GM18868 (cell line): ENCODE measurements at regions not wholly inside any gene's neighbourhood (a gene's known extent, or its start where the extent isn't known, plus 50 kb on each side); places are given as distances from the start of the nearest gene placed in this dataset.

ENCODE experiments used
- ATAC-seq: cut with Tn5 transposase; IDR thresholded peaks from one replicate; pipeline ENCODE4 v1.9.1; 2021; ENCODE audit warnings: mild to moderate bottlenecking, moderate library complexity; ENCODE audit not compliant: unreplicated experiment

- ATAC-seq: no peak
These were observed 188.2 kb upstream of the DIO3 start for GRCh38 chr14:101372894-101373620.

DNA sequence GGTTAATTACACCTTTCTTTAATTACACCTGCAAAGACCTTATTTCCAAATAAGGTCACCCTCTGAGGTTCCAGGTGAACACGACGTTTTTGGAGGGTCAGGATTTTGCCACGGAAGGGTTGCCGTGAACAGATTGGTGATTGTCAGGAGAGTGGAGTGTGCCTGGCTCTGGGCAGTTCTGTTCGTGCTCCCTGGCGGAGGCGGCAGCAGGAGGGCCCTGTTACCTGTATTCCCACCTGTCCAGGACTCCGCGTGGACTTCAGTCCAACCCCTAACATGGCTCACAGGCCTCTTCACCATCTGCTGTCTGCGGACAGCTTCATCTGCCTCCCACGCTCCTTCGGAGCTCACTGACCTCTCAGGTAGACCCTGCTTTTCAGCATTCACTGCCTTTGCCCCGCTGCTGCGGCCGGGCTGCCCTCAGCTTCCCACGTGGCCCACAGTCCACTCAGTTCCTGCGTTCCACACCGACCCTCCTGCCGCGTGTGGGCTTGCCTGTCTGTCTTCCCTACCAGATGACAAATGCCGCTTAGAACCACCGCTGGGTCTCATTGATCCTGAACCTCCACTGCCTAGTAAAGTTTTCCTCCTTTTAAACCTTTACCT, 187.5 kb upstream of the DIO3 start:
- no peak for ATAC-seq

DNA sequence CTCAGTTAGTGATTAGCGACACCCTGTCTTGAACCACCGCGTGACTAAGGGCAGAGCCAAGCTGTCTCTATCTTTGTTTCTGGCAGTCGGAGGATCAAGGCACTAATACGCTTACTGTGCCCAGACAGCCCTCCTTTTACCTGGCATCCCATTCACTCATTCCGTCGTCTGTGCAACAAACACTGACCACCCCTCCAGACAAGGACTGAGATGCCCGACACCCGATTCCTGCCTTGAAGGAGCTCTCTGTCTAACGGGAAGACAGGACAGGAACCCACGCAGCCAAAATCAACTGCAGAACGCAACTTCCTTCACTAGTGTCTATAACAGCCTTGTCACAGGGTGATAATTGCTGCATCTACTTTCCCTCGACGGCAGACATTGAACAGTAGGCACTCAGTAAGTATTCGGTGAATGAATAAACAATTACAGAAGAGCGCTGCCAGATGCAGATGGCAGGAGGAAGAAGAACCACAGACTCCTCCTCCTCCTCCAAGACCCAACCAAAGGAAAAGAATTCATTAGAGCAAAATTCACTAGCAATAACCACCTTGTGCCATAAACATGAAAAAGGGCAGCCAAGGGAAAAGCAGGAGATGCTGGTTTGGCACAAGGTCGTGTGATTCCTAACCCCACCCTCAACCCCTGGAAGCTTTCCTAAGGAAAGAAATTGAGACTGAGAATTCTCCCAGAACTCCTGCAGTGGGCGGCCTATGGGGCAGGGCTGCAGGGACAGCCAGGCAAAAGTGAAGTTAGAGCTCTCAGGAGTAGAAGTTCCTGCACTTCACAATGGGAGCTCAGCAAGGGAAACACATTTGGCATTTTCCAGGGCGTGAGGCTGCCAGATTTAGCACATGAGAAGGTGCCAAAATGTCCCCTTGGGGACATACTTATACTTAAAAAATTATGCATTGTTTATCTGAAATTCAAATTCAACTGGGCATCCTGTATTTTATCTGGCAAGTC, 186.6 kb upstream of the DIO3 start:
- no peak for ATAC-seq

DNA sequence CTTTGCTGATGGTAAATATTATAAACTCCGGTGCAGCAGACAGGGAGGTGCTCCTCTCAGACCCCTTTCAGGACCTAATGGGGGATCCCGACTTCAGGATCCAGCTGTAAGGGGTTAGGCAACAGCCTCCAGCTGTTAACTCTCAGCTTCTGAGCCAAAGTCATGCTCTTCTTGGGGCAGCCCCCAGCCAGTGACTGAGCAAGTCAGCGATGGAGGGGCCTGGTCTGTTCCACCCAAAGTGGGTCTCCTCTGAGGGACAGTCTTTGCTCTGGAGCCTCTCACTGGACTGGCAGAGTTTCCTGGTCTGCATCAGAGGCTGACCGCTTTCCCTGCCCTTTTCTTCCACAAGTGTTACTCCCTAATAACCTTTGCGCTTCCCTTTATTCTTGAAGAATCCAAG, 184.2 kb upstream of the DIO3 start:
- no peak for ATAC-seq

GRCh38 chr14:101379842-101380241, 181.5 kb upstream of the DIO3 start:
- ATAC-seq: no peak

GRCh38 chr14:101380512-101380911, 180.8 kb upstream of the DIO3 start:
- ATAC-seq: no peak

DNA sequence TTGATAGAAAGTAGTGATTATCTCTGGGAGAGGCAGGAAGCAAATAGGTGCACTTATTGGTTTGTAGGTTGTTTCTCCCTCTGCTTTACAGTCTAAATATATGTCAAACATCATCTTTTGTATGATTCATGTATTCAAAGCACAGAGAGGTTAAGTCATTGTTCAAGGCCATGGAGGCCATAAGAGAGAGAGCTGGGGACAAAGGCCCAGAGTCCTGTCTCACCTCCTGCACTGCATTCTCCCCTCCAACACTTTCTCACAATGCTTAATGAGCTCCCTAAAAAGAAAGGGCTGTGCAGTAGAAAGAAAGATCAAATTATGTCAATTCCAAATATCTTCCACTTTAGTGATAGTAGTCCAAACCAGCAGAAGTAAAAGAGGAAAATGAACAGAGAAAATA, 180.4 kb upstream of the DIO3 start:
- ATAC-seq: no peak

DNA sequence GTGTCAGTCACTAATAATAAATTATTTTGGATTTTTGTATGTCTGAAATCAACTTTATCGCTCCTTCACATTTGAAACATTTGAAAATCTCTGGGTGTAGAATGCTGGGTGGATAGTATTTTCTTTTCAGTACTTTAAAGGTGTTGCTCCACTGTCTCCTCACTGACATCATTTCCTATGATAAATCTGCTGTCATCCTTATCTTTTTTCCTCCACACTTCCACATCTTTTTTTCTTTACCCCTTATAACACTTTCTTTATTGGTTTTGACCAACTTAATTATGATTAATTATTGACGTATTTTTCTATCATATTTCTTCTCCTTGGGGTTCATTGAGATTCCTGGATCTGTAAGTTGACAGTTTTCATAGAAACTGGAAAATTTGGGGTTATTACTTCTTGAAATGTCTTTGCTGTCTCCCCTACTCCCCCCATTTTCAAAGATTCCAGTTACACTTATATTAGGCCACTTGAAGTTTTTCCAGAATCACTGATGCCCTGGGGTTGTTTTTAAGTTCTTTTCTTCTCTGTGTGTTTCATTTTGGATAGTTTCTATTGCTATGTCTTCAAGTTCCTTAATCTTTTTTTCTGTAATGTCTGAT, 177.5 kb upstream of the DIO3 start:
- ATAC-seq: no peak

DNA sequence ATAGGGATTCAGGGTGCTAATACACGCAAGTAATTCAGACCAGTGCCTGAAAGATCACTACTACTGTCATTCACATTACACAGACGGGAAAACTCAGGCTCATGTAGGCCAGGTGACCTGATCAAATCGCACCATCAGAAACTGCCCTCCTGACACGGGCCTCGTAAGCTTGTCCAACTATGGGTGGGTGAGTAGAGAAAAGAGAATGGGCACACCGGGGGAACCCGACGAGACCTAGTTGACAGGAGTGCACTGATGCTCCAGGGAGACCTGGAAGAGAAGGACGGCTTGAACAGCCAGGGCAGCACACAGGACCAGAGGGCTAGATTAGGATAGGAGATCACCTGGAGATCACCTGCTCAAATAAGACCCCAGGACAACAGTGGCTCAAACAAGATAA, 166.9 kb upstream of the DIO3 start:
- ATAC-seq: no peak

GRCh38 chr14:101395779-101396178, 165.5 kb upstream of the DIO3 start:
- no peak for ATAC-seq

DNA sequence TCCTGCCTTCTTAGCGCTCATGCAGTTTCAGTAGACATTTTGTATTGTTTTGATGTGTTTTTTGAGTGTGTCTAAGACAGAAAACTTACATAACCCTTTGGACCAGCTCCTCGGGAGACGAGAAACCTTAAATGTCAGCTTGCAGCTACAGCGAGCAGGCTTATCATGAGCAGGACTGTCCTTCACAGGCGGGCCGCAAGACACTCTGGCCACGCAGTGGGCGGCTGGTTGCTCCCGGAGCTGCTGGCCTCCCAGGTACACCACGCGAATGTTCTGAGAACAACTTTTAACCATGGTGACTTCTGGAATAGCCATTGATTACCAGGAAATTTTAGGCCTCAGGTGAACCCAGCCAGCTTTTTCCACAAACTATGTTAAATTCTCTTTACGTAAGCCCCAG, 164.1 kb upstream of the DIO3 start:
- no peak for ATAC-seq

DNA sequence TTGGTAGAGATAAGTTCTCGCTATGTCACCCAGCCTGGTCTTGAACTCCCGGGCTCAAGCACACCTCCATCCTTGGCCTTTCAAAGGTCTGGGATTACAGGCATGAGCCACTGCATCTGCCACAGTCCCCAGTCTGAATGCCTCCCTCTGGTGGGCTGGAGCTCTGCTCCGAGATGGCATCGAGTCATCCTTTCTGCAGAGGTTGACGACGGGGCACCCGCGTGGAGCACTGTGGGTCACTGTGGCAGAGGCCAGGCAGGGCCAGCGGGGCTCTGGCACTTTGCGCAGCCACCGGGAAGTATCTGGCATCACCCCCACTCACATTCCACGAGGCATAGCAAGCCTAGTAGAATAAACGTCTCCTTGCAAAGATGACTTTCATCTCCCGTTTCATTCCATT, 163.3 kb upstream of the DIO3 start:
- no peak for ATAC-seq

GRCh38 chr14:101399737-101400517, 161.4 kb upstream of the DIO3 start:
- ATAC-seq: no peak

DNA sequence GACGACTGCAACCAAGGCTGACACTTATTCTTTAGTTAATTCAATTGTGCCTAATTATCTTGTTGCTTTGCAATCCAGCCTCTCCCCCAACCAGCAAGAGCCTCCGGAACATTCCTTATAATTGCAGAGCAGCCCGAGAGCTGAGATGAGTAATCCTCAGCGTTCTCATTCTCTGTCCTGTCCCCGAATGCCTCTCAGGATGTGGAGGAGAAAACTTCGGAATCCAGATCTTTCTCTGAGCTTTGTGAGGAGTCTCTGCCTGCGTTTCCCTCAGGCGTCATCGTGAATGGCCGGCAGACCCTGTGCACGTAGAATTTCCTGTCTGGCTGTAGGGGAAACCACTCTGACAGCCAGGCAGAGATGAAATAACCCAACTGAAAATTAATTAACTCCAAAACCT, 160.5 kb upstream of the DIO3 start:
- no peak for ATAC-seq

DNA sequence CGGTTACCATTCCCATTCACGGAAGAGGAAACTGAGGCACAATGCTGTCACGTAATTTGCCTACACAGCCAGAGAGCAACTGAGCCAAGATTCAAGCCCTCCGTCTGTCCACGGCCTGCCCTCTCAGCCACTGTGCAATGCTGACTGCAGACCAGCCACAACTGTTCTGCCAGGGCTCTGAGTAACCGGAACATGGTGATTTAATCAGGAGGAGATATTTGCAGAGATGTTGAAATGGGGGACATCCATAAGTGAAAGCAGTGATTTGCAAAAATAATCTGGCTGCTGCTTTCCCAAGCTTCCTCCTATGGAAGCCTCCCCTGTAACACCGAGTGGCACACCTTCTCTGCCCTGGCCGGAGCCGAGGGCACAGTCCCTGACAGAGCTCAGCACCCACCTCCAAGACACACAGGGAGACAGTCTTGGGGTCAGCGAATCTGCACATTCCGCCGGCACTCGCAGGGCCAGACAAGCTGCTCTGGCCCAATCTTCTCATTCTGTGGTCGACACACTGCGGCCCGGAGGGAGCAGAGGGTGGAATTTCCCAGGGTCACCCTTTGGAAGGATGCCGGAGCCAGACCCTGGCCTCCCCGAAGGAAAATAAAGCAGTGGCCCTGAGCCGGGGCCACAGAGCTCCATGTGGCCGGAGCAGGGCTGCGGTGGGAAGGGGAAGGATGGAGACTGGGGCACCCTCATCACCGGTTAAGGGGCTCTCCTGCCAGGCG, 158.2 kb upstream of the DIO3 start:
- no peak for ATAC-seq

- no peak for ATAC-seq
These were observed 156.7 kb upstream of the DIO3 start for GRCh38 chr14:101404426-101405170.

- ATAC-seq: no peak
These were observed 156.0 kb upstream of the DIO3 start for GRCh38 chr14:101405171-101405883.

- ATAC-seq: no peak
These were observed 154.4 kb upstream of the DIO3 start for GRCh38 chr14:101406921-101407320.

DNA sequence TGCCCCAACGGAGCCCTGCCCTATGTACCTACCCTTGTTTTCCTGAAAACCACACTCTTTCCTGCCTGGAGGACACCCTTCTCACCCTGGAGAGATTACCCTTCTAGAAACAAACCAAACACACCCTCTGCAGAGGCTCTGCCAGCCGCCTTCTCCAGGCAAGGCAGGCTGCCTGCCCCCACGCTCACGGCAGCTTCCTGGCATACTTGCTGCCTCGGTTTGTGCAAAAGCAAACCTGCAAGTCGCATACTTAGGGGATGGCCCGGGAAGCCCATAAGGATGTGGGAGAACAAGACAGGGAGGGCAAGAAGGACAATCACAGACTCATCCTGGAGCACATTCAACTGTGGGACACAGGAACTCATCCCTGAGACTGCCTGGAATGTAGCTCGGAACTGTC, 154.0 kb upstream of the DIO3 start:
- no peak for ATAC-seq
